GM20000 (cell line): ENCODE measurements at regions not wholly inside any gene's neighbourhood (a gene's known extent, or its start where the extent isn't known, plus 50 kb on each side); places are given as distances from the start of the nearest gene placed in this dataset.
"Not testable (repeated sequence)": the region's sequence is repeated elsewhere in the genome, so short reads cannot be mapped to it uniquely, and the experiment has no call there.

ENCODE experiments used
- DNase-seq: peaks from one replicate; pipeline ENCODE4 v3.0.0; 2012; ENCODE audit warnings: low spot score
- CTCF ChIP-seq: IDR thresholded peaks from 2 replicates; pipeline ENCODE4 v1.5.1; 2012; ENCODE audit warnings: mild to moderate bottlenecking, control low read depth; ENCODE audit errors: extremely low read depth, missing control alignments

GRCh38 chr12:8389296-8389695, 66.5 kb upstream of the CLEC6A start:
- not testable (repeated sequence) for DNase-seq

- peak; percentile 39 for DNase-seq
Observed at GRCh38 chr12:8390001-8390777, 65.6 kb upstream of the CLEC6A start.

GRCh38 chr12:8396225-8397071, 59.3 kb upstream of the CLEC6A start:
- peak; percentile 46 for TF ChIP-seq CTCF
- peak; percentile 64 for DNase-seq

GRCh38 chr12:8397378-8397777, 58.4 kb upstream of the CLEC6A start:
- DNase-seq, result not testable (repeated sequence)

- DNase-seq, result peak; percentile 0
Observed at GRCh38 chr12:8399496-8400034, 56.2 kb upstream of the CLEC6A start.

- DNase-seq, result not testable (repeated sequence)
Observed at GRCh38 chr12:8403834-8404233, 51.9 kb upstream of the CLEC6A start.

GRCh38 chr12:8404341-8404740, 51.4 kb upstream of the CLEC6A start:
- not testable (repeated sequence) for DNase-seq
